HL-60 (cell line): ENCODE measurements at regions not wholly inside any gene's neighbourhood (a gene's known extent, or its start where the extent isn't known, plus 50 kb on each side); places are given as distances from the start of the nearest gene placed in this dataset.

Experiments used
- DNase-seq, 2 experiments: peaks; one replicate each; pipeline ENCODE4 v3.0.0-alpha.2; 2010 to 2020; ENCODE audit warnings: low read depth in 1 of 2, low spot score in 1 of 2
- H3K27ac ChIP-seq: fragments of 250-450 bp; sonication (Bioruptor Pico); replicated peaks from 2 replicates; pipeline ENCODE4 v1.5.1; 2020; ENCODE audit warnings: mild to moderate bottlenecking, moderate library complexity
- H3K27me3 ChIP-seq: fragments of 250-450 bp; sonication (Bioruptor Pico); 2 replicates; pipeline ENCODE4 v1.5.1; 2021; ENCODE audit warnings: mild to moderate bottlenecking, moderate library complexity; ENCODE audit not compliant: insufficient read depth, poor library complexity, severe bottlenecking
- H3K4me3 ChIP-seq: replicated peaks from 2 replicates; pipeline ENCODE4 v1.5.1; 2011; ENCODE audit warnings: mild to moderate bottlenecking, control low read depth, low read length; ENCODE audit not compliant: insufficient read depth
- CTCF ChIP-seq: IDR thresholded peaks from one replicate; pipeline ENCODE4 v1.5.1; 2011; ENCODE audit warnings: low read length, control low read depth, inconsistent platforms; ENCODE audit not compliant: insufficient read depth
- GABPA ChIP-seq: IDR thresholded peaks from 2 replicates; pipeline ENCODE4 v1.6.1; 2012; ENCODE audit warnings: low read depth
- POLR2AphosphoS5 ChIP-seq: IDR thresholded peaks from 2 replicates; pipeline ENCODE4 v1.6.1; 2012; ENCODE audit warnings: low read depth
- REST ChIP-seq: IDR thresholded peaks from 2 replicates; pipeline ENCODE4 v1.6.1; 2012; ENCODE audit warnings: low read depth; ENCODE audit not compliant: insufficient replicate concordance
- SPI1 ChIP-seq: IDR thresholded peaks from 2 replicates; pipeline ENCODE4 v1.6.1; 2012; ENCODE audit warnings: low read depth, mild to moderate bottlenecking, borderline replicate concordance

- Histone ChIP-seq H3K27me3 (peaks cover 4% of the 10 kb centered on the region), H3K4me3 (no peak overlapping the region), H3K27ac (no peak overlapping the region)
- TF ChIP-seq CTCF (peak; percentile 0), SPI1 (no peak)
- no peak for DNase-seq
These were observed 264.3 kb upstream of the RIMS1 start for GRCh38 chr6:71621918-71622519.

GRCh38 chr6:71642120-71642519 is 244.2 kb upstream of the RIMS1 start:
- Histone ChIP-seq H3K27me3 (peaks cover 2% of the 10 kb centered on the region), H3K27ac (no peak overlapping the region), H3K4me3 (no peak overlapping the region)
- DNase-seq = no peak
- TF ChIP-seq CTCF (no peak), POLR2AphosphoS5 (no peak)

- DNase-seq = no peak
- H3K27ac ChIP-seq = no peak overlapping the region
- no peak for TF ChIP-seq CTCF
- no peak for TF ChIP-seq POLR2AphosphoS5
- no peak for TF ChIP-seq SPI1
- no peak for TF ChIP-seq GABPA
- TF ChIP-seq REST = no peak
- no peak overlapping the region for H3K4me3 ChIP-seq
- peaks cover 2% of the 10 kb centered on the region for H3K27me3 ChIP-seq
These were observed 243.6 kb upstream of the RIMS1 start for GRCh38 chr6:71642793-71643192.

DNA sequence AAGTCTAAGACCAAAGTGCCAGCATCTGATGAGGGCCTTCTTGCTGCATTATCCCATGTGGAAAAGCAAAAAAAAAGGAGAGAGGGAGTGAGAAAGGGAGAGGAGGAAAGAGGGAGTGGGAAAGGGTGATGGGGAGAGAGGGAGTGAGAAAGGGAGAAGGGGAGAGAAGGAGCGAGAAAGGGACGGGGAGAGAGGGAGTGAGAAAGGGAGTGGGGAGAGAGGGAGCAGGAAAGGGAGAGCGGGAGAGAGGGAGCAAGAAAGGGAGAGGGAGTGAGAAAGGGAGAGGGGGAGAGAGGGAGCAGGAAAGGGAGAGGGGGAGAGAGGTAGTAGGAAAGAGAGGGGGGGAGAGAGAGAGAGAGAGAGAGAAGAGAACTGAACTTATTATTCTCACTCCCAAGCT is 241.1 kb upstream of the RIMS1 start:
- DNase-seq = no peak
- no peak overlapping the region for H3K27ac ChIP-seq
- no peak overlapping the region for H3K4me3 ChIP-seq
- peaks cover 2% of the 10 kb centered on the region for H3K27me3 ChIP-seq
- no peak for TF ChIP-seq REST
- no peak for TF ChIP-seq CTCF
- no peak for TF ChIP-seq POLR2AphosphoS5
- TF ChIP-seq SPI1 = no peak
- no peak for TF ChIP-seq GABPA
